ENCODE measurements at regions not wholly inside any gene's neighbourhood (a gene's known extent, or its start where the extent isn't known, plus 50 kb on each side); places are given as distances from the start of the nearest gene placed in this dataset.

- 0 out of 2 replicates have a peak, but pooled peaks cover 4% of the 10 kb centered on the region for H3K36me3 ChIP-seq (ENCODE audit: insufficient read depth)
- H3K27me3 ChIP-seq (ENCODE audit: insufficient read depth) = no peaks in the 10 kb centered on the region
- no peak overlapping the region for H3K27ac ChIP-seq (ENCODE audit: low read depth)
- no peaks in the 10 kb centered on the region for H4K20me1 ChIP-seq (replicated peaks; ENCODE audit: insufficient read depth)
- ATAC-seq = no peak
- H3K4me3 ChIP-seq = no peak overlapping the region
- no peak for DNase-seq (ENCODE audit: low spot score)
- Mint-ChIP-seq H3K4me1 (peaks cover 7% of the 10 kb centered on the region; the same call in 1 of the 3 replicates), H3K27me3 (ENCODE audit: insufficient read depth, low read depth, poor library complexity) (peaks cover 5% of the 10 kb centered on the region), H3K4me3 (no peak overlapping the region), H3K9me3 (peaks cover 81% of the 10 kb centered on the region), H3K27ac (no peak overlapping the region), H3K36me3 (ENCODE audit: low read depth) (no peaks in the 10 kb centered on the region; the same call in 2 of the 3 replicates)
- no peak overlapping the region for H3K4me2 ChIP-seq
- H2AFZ ChIP-seq = no peak overlapping the region
- H3K4me1 ChIP-seq (ENCODE audit: insufficient read depth) = no peaks in the 10 kb centered on the region
- H3F3A ChIP-seq (replicated peaks; ENCODE audit: low read depth) = no peaks in the 10 kb centered on the region
- TF ChIP-seq NANOG (IDR thresholded peaks at IDR 0.05; ENCODE audit: borderline replicate concordance) (no peak), EZH2 (IDR thresholded peaks at IDR 0.05; ENCODE audit: low read depth, unreplicated experiment) (no peak), EZH2phosphoT487 (IDR thresholded peaks at IDR 0.05; ENCODE audit: unreplicated experiment) (no peak), ZNF462 (CRISPR knock-in tag; IDR thresholded peaks at IDR 0.05) (no peak), POLR2AphosphoS5 (IDR thresholded peaks at IDR 0.05; ENCODE audit: low read depth) (no peak), CTCF (conservative IDR thresholded peaks at IDR 0.05; ENCODE audit: low read depth in 2 of 2) (no peak), ZNF331 (CRISPR knock-in tag; IDR thresholded peaks at IDR 0.05; ENCODE audit: low read depth) (no peak), JUNB (IDR thresholded peaks at IDR 0.05; ENCODE audit: unreplicated experiment) (no peak), REST (IDR thresholded peaks at IDR 0.05; ENCODE audit: unreplicated experiment) (no peak), CREB1 (CRISPR knock-in tag; IDR thresholded peaks at IDR 0.05; ENCODE audit: low read depth) (no peak), ETS1 (IDR thresholded peaks at IDR 0.05) (no peak), ZNF114 (CRISPR knock-in tag; IDR thresholded peaks at IDR 0.05) (no peak)
- no peaks in the 10 kb centered on the region for H3K79me2 ChIP-seq (replicated peaks; ENCODE audit: insufficient read depth)
- no peaks in the 10 kb centered on the region for H3K9me2 ChIP-seq (ENCODE audit: insufficient read depth)
Measured at GRCh38 chr16:7037495-7037894, 295.1 kb upstream of the RBFOX1 start.
